NCI-H748 (cell line): ENCODE measurements at regions not wholly inside any gene's neighbourhood (a gene's known extent, or its start where the extent isn't known, plus 50 kb on each side); places are given as distances from the start of the nearest gene placed in this dataset.

ENCODE experiments used
- DNase-seq: peaks from one replicate; lab custom pipeline; 2025; ENCODE audit not compliant: unreplicated experiment; lab: John Stamatoyannopoulos, UW

DNA sequence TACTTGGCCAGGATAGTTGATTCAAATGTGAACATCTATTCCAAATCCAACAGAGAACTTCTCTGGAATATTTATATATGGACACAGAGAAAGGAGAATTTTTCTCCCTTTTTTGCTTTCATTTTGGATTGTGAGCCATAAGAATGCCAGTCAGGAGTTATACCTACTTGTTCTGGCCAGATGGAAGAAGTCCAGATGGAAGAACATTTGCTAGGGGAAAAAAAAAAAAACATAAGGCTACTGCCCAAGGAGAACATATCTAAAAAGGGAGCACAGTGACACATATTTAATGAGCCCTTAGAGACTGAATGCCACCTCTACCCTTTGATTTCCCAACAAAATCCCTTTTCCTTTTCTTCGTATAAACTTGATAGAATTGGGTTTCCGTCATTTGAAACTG, 61.7 kb upstream of the PPP2R2B start:
- no peak for DNase-seq

- DNase-seq: no peak
Measured at GRCh38 chr5:146944019-146944418, 65.5 kb upstream of the PPP2R2B start.

- no peak for DNase-seq
Measured at GRCh38 chr5:146944764-146945616, 66.4 kb upstream of the PPP2R2B start.

- DNase-seq: no peak
Measured at GRCh38 chr5:146945617-146946084, 67.1 kb upstream of the PPP2R2B start.

GRCh38 chr5:146947181-146947941, 68.8 kb upstream of the PPP2R2B start:
- peak; percentile 61 for DNase-seq

DNA sequence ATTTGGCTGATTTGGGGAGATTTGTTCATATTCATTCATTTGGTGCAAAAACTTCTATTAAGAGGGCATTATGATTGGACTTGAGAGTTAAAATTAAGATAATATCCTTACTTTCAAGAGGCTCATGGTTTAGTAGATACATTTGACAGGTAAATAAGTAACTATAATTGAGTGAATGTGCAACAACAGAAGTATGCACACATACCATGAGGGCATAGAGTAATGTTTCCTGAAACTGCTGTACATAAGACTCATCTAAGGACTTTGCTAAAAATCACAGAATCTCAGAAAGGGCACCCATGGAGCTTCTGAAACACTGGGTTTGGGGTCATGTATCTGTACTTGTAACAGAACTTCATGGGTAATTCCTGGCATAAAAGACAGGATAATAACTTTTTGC, 70.1 kb upstream of the PPP2R2B start:
- no peak for DNase-seq

DNA sequence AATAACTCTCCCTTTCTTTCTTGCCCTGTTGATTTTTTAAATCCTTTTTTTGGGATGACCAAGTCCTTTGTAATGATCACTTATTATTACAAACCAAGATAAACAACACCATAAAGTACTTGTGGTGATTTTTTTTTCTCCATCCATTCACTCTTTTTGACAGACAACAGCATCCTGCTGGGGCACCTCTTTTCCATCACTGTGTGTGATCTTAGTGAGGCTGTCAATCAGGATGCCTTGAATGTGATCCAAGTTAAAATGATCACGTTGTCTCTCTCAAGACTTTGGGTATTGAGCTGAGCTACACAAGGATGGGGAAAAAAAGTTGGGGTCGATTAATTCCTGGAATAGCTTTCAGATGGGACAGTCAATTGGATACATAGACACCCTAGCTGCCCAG, 73.6 kb upstream of the PPP2R2B start:
- no peak for DNase-seq

DNA sequence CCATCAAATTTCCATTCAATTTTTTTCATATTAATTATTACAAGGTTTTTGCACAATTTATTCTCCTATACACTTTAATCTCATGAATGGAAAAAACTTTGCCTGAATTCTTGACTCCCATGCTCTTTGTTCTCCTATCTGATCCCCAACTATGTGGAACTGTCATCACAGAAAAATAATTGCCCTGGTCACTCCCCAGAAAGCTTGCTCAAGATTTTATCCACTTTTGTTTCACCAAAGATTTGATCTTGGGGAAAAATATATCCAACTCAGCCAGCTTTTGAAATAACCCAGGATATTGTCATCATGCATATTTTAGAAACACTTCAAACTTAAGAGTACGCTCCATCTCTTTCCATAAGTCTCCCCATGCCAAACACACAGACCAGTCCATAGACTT, 77.7 kb upstream of the PPP2R2B start:
- DNase-seq: no peak

DNA sequence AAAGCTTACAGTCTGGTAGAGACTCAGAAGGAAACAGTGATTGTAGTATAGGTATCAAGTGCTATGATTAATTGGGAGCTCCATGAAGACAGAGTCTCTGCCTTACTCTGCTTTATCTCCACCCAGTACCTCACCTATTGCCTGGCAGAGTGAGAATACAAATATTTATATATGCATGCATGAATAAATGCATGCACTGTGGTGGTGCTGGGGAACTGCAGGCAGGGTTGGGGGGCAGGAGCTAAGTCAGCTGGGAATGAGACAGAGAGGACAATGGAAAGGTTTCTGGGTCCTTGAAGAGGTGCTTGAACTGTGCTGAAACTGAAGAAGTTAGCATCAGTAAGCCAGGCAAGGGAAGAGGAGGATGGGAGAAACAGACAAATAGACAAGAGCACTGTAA, 80.8 kb upstream of the PPP2R2B start:
- DNase-seq: no peak

DNA sequence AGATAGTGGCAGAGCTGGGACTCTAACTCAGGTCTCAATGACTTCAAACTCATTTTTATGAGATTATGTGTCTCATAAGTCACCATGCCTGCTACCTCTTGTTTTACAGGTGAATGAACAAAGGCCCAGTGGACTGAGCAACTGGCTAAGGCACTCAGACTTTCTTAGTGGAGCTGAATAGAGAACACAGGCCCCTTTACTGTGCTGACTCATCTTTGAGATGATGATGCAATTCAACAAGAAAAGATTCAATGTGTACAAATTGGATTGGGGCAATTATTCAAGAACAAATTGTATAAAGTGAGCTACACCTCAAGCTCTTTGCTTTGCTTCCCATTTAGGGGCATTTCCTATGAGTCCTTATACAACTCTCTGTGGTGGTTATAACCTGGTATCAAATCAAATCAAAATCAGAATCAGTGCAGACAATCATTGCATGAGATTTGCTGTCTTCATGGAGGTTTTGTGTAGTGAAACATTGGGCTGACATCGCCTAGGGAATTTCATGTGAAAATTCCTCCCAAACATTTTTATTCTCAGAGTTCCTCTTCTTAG, 84.3 kb upstream of the PPP2R2B start:
- no peak for DNase-seq

DNA sequence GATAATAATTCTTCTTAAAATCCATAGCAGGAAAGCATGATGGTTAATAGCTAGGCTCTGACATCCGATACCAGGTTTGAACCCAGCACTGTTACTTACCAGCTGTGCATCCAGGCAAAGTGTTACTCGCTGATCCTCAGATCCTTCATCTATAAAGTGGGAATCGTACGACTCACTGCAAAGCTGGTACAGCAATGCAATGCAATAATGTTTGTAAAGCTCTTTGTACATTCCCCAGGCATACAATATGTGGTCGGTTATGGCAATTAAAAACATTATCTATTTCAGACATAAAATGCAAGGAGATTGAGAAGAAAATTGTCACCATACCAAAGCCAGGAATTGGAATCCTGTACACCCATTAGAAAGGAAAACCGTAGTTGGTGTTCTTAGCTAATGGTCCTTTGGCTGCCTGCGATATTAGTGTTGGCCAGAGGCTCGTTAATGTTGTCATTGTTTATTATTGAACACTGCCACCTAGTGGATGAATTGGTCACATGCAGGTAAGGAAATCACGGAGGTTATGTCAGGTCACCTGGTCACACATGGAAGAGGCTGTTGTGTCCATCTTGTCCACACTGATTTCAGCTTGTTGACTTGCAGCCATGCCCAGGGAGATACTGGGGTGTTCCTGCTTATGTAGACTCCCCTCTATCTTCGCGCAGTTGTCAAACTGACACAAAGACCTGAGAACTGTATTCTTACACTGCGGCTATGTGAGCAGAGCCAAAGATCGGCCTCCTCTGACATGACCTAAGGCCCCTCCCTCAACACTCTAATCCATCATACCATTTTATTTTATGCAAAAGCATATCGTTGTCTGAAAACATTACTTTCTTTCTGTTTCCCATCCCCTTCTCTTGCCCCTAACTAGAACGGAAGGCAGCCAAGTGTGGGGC, 87.5 kb upstream of the PPP2R2B start:
- peak; percentile 86 for DNase-seq

DNA sequence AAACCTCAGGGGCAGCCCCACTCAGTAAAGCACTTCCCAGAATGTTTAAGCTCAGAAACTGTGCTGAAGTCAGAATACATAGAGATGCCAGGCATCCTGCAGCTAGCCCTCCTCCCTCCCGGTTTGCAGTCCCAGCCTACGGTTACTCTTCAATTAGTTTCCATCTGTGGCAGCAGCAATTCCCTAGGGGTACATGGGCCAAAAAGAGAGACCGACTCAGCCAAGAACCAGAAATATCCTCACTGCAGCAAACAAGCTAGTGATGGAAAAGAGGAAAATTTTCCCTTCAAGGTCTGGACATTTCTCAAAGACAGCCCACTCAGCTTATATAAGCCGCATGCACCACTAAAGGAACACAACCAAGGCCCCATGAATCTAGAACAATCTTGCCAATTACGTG, 89.1 kb upstream of the PPP2R2B start:
- DNase-seq: no peak

DNA sequence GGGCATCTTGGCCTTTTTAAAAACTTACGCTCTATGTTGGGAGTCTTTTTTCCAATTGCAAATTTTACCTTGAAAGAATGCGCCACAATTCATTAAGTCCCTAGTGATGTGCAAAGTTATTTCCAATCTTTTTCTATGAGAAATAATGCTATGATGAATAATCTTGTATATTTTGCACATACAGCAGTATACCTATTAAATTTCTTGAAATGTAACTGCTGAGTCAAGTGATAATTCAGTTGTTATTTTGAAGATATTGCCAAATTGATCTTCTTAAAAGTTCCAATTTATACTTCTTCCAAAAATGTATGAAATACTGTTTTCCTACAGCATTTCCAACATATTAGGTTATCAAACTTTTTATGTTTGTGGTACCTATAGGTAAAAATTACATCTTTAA, 92.8 kb upstream of the PPP2R2B start:
- no peak for DNase-seq

- DNase-seq: no peak
Measured at GRCh38 chr5:146986469-146986868, 107.9 kb upstream of the PPP2R2B start.

- no peak for DNase-seq
Measured at GRCh38 chr5:146993876-146994530, 115.4 kb upstream of the PPP2R2B start.

DNA sequence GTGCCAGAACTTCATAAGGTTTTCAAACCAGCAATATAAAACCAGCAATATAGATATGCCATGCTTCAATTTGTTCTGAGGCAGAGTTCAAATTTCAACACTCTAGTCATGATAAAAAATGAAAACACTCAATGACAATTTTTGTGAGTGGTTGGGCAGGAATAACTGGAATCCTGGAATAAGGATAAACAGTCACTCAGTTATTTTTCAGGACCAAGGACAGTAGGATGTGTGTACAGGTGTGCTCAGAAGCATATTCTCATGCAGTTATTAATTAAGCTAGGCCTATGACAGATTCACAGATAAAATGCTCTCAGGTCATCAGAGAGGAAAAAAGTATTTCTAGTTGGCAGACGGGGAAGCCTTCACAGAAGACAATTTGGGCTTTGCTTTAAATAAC, 117.3 kb upstream of the PPP2R2B start:
- DNase-seq: no peak

GRCh38 chr5:147015405-147015804, 136.8 kb upstream of the PPP2R2B start:
- DNase-seq: no peak

- no peak for DNase-seq
Measured at GRCh38 chr5:147017191-147017590, 138.6 kb upstream of the PPP2R2B start.

DNA sequence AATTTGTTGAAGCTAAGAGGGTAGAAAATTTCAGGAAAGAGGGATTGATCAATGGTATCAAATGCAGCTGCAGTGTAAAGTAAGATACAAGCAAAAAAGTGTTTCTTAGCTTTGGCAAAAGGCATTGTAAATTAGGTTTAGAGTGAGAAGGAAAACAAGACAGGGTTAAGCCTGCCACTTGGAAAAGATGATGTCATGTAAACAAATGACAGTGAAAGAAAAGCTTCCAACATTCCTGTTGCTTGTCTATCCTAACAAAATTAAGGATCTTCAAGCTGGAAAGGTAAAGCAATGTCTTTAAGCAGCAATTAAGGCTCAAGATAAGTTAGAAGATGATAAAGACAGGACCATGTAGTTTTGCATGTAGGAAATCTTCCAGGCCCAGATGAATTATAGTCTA, 139.1 kb upstream of the PPP2R2B start:
- DNase-seq: no peak

DNA sequence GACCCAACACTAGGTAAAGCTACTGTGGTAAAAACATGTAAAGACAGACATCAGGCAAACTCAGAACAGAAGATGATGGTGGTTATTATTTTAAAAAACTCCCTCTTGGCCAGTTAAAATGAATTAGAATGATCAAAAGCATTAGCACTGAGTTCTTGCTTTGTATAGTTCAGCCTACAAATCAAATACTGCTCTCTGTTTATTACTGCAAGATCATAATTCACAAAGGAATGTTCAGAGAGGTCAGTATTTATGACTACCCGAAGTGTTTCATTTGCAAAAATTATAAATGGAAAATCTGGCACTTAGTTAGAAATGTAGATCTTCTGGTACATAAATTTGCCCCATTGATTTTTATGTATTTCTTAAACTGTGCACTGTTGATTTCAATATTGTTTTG, 140.3 kb upstream of the PPP2R2B start:
- DNase-seq: no peak
